PC-3 (cell line): ENCODE measurements at regions not wholly inside any gene's neighbourhood (a gene's known extent, or its start where the extent isn't known, plus 50 kb on each side); places are given as distances from the start of the nearest gene placed in this dataset.

Experiments
- CTCF ChIP-seq: fragments of 300-600 bp; sonication (generic); conservative IDR thresholded peaks from 2 replicates; pipeline ENCODE4 v1.5.1; 2017; ENCODE audit warnings: antibody characterized with exemption, low read depth, mild to moderate bottlenecking, low read length
- EZH2 ChIP-seq: fragments of 300-600 bp; sonication (generic); IDR thresholded peaks from one replicate; pipeline ENCODE4 v1.6.1; 2017; ENCODE audit warnings: antibody characterized with exemption, mild to moderate bottlenecking, low read length; ENCODE audit not compliant: unreplicated experiment
- EZH2phosphoT487 ChIP-seq: fragments of 300-600 bp; sonication (generic); IDR thresholded peaks from 2 replicates; pipeline ENCODE4 v1.6.1; 2018; ENCODE audit warnings: mild to moderate bottlenecking, antibody characterized with exemption, low read length, borderline replicate concordance

- TF ChIP-seq CTCF (no peak), EZH2 (no peak), EZH2phosphoT487 (no peak)
Measured at GRCh38 chr5:82720213-82721086, 356.7 kb downstream of the TMEM167A start.
